ENCODE measurements at regions not wholly inside any gene's neighbourhood (a gene's known extent, or its start where the extent isn't known, plus 50 kb on each side); places are given as distances from the start of the nearest gene placed in this dataset.

DNA sequence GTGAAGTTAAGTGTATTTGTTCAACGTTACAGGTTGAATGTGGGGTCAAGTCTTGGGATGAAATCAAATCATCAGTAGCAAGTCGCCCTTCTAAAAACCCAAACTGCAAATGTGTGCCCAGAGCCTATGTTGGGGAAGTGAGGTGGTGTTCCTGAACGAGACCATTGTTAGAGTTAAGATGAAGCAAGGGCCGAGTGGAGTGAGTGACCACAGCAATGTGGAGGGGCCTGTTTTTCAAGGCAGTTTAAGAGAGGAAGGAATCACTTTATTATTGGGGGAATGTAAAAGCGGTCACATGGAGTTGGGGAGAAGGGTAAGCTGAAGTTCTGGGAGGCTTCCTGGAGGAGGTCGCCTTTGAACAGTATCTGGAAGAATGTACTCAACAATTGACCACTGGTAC lies 68.5 kb downstream of the MYCN start:
- no peak for FAIRE-seq

DNA sequence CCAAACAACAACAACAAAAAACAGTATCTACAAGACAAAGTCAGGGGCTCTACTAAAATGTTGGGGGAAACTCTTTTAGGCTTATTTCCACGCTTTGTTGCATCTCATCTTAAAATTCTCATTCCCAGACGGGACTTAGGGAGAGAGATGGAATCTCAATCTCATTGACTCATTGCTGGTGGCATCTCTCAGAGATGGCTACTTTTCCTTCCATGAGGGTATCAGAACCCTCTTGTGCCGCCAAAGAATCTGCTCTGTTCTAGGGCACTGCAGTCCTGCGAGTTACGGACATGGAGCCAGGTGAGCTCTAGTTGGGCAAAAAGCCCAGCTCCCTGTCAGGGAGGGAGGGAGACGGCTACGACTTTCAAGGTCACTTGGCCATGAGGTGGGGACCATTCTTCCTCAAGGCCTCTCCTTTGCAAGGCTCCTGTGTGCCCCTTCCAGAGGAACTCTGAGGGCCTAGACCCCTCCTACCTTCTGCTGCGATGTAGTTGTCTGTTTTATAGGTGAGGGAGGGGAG lies 68.0 kb downstream of the MYCN start:
- no peak for FAIRE-seq

DNA sequence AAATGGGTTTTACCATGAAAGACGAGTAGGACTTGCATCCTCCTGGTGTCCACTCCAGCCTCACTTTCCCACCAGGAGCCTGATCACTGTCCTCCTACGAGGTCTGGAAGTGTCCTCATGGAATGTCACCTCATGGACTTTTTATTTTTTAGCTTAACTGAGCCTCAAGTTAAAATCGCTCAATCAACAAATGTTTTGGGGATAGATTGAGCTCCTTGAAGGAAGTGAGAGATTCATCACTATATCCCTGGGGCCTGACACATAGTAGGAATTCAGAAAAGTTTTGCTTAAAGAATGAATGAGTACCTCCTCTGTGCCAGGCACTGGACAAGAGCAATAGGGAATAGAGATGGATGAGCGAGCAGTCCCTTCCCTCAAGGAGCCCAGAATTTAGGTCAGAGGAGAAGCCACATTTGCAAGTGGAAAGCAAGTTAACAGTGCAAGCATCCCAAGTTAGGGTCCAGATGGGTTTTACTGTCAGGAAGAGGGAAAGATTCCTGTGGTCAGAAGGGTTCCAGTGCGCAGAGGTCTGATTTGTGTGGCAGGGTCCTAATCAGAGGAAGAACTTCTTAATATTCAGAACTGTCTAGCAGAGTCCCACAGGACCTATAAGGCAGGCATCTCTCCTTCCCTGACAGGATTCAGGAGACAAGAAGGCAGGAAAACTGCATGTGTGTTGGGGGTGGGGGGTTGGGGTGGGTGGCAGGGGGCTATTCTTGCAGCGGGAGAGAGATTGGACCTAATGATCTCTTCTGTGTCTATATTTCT lies 67.0 kb downstream of the MYCN start:
- no peak for FAIRE-seq

- no peak for FAIRE-seq
These were observed 66.3 kb downstream of the MYCN start for GRCh38 chr2:16006537-16007166.

GRCh38 chr2:16005816-16006536 lies 65.6 kb downstream of the MYCN start:
- FAIRE-seq, result no peak

DNA sequence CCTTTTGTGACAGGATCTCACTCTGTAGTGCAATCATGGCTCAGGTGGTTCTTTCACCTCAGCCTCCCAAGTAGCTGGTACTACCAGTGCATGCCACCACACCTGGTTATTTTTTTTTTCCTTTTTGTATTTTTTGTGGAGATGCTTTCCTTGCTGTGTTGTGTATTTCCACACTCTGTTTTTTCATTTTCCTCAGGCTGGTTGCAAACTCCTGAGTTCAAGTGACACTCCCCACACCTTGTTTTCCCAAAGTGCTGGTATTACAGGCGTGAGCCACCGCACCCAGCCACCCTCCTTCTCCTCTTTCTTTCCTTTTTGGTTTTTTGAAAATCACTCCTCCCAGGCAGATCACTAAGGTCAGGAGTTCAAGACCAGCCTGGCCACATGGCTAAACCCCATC lies 65.0 kb downstream of the MYCN start:
- FAIRE-seq, result no peak

GRCh38 chr2:16003809-16004208 lies 63.5 kb downstream of the MYCN start:
- no peak for FAIRE-seq

DNA sequence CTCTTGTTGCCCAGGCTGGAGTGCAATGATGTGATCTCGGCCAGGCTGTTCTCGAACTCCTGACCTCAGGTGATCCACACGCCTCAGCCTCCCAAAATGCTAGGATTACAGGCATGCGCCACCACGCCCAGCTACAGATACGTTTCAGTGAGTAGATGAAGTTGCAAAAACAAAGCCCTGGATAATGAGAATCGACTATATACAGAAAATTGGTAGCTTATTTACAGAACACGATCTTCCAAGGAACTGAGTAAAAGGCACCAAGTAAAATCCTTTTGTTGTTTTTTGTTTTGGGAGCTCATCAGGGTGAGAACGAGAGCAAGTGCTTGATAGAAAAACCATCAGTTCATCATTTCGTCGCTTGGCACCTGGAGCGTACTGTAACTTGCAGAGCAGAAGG lies 62.8 kb downstream of the MYCN start:
- no peak for FAIRE-seq

- no peak for FAIRE-seq
These were observed 62.2 kb downstream of the MYCN start for GRCh38 chr2:16002575-16002974.

- FAIRE-seq, result no peak
These were observed 61.8 kb downstream of the MYCN start for GRCh38 chr2:16002144-16002543.

GRCh38 chr2:16000642-16001041 lies 60.3 kb downstream of the MYCN start:
- FAIRE-seq, result no peak

DNA sequence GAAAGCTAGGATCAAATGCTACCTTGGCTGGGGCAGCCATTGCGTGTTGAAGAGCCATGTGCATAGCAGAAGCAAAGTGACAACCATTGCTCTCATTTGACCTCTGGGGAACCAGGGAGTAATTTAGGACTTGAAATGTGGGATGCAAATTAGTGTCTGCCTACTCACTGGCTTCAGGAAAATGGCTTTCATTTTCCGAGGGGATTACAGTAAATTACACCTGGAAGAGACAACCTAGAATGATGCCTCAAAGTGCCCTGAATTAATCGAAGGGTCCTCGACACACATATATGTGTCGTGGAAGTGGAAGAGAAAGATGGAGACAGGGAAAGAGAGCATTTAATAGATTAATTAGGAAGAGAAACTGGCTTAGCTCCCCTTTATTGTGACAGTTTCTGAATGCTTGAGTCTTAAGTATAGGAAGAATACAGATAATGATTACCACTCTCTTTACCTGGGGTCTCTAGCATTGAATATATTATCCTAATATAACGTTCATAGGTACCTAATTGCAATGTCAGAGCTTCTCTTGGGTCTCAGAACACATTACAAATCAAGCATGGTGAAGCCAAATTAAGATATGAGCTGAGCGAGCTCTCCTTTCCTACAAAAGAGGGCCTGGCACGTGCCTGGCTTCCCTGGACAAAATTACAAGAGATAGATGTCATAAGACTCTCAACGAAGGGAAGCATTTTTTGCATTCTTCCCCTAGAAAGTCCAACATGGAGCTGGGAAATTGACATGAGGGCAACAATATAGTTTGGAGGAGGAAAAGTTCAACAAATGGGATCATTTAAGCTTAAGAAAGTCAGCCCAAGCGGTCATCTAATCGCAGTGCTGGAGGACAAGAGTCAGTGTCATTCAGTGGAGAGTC lies 59.5 kb downstream of the MYCN start:
- no peak for FAIRE-seq

- no peak for FAIRE-seq
These were observed 57.5 kb downstream of the MYCN start for GRCh38 chr2:15997728-15998280.

- FAIRE-seq, result no peak
These were observed 56.4 kb downstream of the MYCN start for GRCh38 chr2:15996536-15997423.
